B cell (primary cell): ENCODE measurements at regions not wholly inside any gene's neighbourhood (a gene's known extent, or its start where the extent isn't known, plus 50 kb on each side); places are given as distances from the start of the nearest gene placed in this dataset.

ENCODE experiments used
- ATAC-seq: fragments of 200-7000 bp; cut with Tn5 transposase; one replicate; pipeline ENCODE4 v1.10.0; 2021; ENCODE audit warnings: low read depth, mild to moderate bottlenecking, moderate number of reproducible peaks, moderate library complexity
- CTCF ChIA-PET: fragments of 350-600 bp; sonication (Branson Sonifier 250); formaldehyde crosslinking; loops from one replicate; lab custom pipeline; 2021; ENCODE audit warnings: antibody characterized with exemption, inconsistent platforms; lab: Charles Lee
- POLR2A ChIA-PET: fragments of 350-600 bp; sonication (Branson Sonifier 250); formaldehyde crosslinking; loops from one replicate; lab custom pipeline; 2021; ENCODE audit warnings: antibody characterized with exemption; lab: Charles Lee
- DNase-seq: peaks from one replicate; pipeline ENCODE4 v3.0.0; 2013
- H2AFZ ChIP-seq: 2 replicates; pipeline ENCODE4 v1.6.1; 2012; ENCODE audit warnings: mild to moderate bottlenecking, low read depth, low read length; ENCODE audit not compliant: insufficient read depth, poor library complexity, severe bottlenecking
- H3K27ac ChIP-seq, 2 donors: 1 replicate in 1 of 2; 2 replicates in 1 of 2; pipeline ENCODE4 v1.5.1; 2012 to 2013; ENCODE audit warnings: low read length in 2 of 2, mild to moderate bottlenecking in 2 of 2, moderate library complexity in 1 of 2
- H3K27me3 ChIP-seq, 4 experiments: fragments of 200-600 bp in 1 of 4; sonication (generic) in 1 of 4; replicated peaks in 1 of 4; 1 replicate in 2 of 4; 2 replicates in 2 of 4; pipeline versions ENCODE4 v1.6.1 to v1.7.0; 2013 to 2016; ENCODE audit warnings: low read length in 3 of 4, mild to moderate bottlenecking in 2 of 4, mixed read lengths in 1 of 4, moderate library complexity in 1 of 4; ENCODE audit not compliant: insufficient read depth in 4 of 4, control insufficient read depth in 3 of 4; ENCODE audit errors: control extremely low read depth in 1 of 4
- H3K36me3 ChIP-seq, 2 experiments: replicated peaks in 1 of 2; 1 replicate in 1 of 2; 2 replicates in 1 of 2; pipeline versions ENCODE4 v1.6.1 to v1.7.1; 2013; ENCODE audit warnings: low read length in 1 of 2; ENCODE audit not compliant: insufficient read depth in 2 of 2, control insufficient read depth in 1 of 2; ENCODE audit errors: control extremely low read depth in 1 of 2, extremely low read depth in 1 of 2
- H3K4me1 ChIP-seq, 2 donors: fragments of 200-600 bp in 1 of 2; sonication (generic) in 1 of 2; 1 replicate in 1 of 2; 2 replicates in 1 of 2; pipeline versions ENCODE4 v1.5.1 to v1.6.1; 2013 to 2017; ENCODE audit warnings: low read length in 2 of 2; ENCODE audit not compliant: control insufficient read depth in 2 of 2, insufficient read depth in 2 of 2
- H3K4me2 ChIP-seq: replicated peaks from 2 replicates; pipeline ENCODE3; 2012; ENCODE audit warnings: mild to moderate bottlenecking, low read depth, low read length; ENCODE audit not compliant: poor library complexity, severe bottlenecking
- H3K4me3 ChIP-seq, 5 experiments: fragments of 200-600 bp in 1 of 5; sonication (generic) in 1 of 5; 1 replicate in 3 of 5; 2 replicates in 2 of 5; pipeline versions ENCODE4 v1.5.1 to v1.7.0; 2011 to 2016; ENCODE audit warnings: low read length in 4 of 5, mild to moderate bottlenecking in 4 of 5, low read depth in 2 of 5, control low read depth in 1 of 5, moderate library complexity in 1 of 5; ENCODE audit not compliant: insufficient read depth in 1 of 5; ENCODE audit errors: control extremely low read depth in 1 of 5, extremely low read depth in 1 of 5
- H3K79me2 ChIP-seq: fragments of 200-600 bp; sonication (generic); one replicate; pipeline ENCODE4 v1.6.0; 2016; ENCODE audit warnings: low read length; ENCODE audit not compliant: control insufficient read depth, insufficient read depth
- H3K9ac ChIP-seq: fragments of 200-600 bp; sonication (generic); 2 replicates; pipeline ENCODE4 v1.6.1; 2017; ENCODE audit warnings: mild to moderate bottlenecking, low read length, moderate library complexity
- H3K9me3 ChIP-seq, 3 donors: one replicate each; pipeline versions ENCODE4 v1.6.1 to v1.7.1; 2013; ENCODE audit warnings: low read length in 2 of 3; ENCODE audit not compliant: control insufficient read depth in 2 of 3, insufficient read depth in 1 of 3; ENCODE audit errors: control extremely low read depth in 1 of 3
- H4K20me1 ChIP-seq: 2 replicates; pipeline ENCODE4 v1.6.0; 2012; ENCODE audit warnings: mild to moderate bottlenecking, low read length; ENCODE audit not compliant: insufficient read depth, control insufficient read depth, poor library complexity, severe bottlenecking
- H3K27ac Mint-ChIP-seq: one replicate; pipeline ENCODE4 v1.8.0; 2021; ENCODE audit warnings: mixed read lengths
- H3K27me3 Mint-ChIP-seq: one replicate; pipeline ENCODE4 v1.8.0; 2021; ENCODE audit warnings: mixed read lengths
- H3K4me1 Mint-ChIP-seq: one replicate; pipeline ENCODE4 v1.8.0; 2021; ENCODE audit warnings: mixed read lengths
- H3K4me3 Mint-ChIP-seq: one replicate; pipeline ENCODE4 v1.8.0; 2021; ENCODE audit warnings: mixed read lengths
- H3K9me3 Mint-ChIP-seq: one replicate; pipeline ENCODE4 v1.8.0; 2022; ENCODE audit warnings: mixed read lengths; ENCODE audit not compliant: insufficient read depth
- CTCF ChIP-seq: fragments of 200-600 bp; IDR thresholded peaks from one replicate; pipeline ENCODE4 v1.8.0; 2022; ENCODE audit warnings: antibody characterized with exemption, mild to moderate bottlenecking
- EZH2 ChIP-seq: IDR thresholded peaks from 2 replicates; pipeline ENCODE4 v1.6.1; 2012; ENCODE audit warnings: borderline replicate concordance, low read depth, mild to moderate bottlenecking, moderate library complexity, low read length; ENCODE audit not compliant: insufficient read depth, poor library complexity, severe bottlenecking
- WGBS: methylation state at CpG from one replicate; pipeline ENCODE4 v1.1.5; 2013; ENCODE audit warnings: missing lambda C conversion rate; ENCODE audit not compliant: insufficient coverage; 5-methylcytosine and 5-hydroxymethylcytosine counted together
- intact Hi-C: fragments of 100-400 bp; cut with micrococcal nuclease; formaldehyde crosslinking; loops from one replicate; pipeline ENCODE4 v1.10.0; 2022

GRCh38 chr3:112741983-112742382 is 101.0 kb upstream of the CCDC80 start:
- Histone ChIP-seq H4K20me1 (no peaks in the 10 kb centered on the region), H3K27me3 (no peaks in the 10 kb centered on the region), H3K4me2 (no peak overlapping the region), H3K36me3 (no peaks in the 10 kb centered on the region), H3K9ac (no peak overlapping the region), H3K9me3 (no peaks in the 10 kb centered on the region), H3K79me2 (no peaks in the 10 kb centered on the region), H3K27ac (no peak overlapping the region), H3K4me3 (no peak overlapping the region), H3K4me1 (peaks cover 13 to 18% of the 10 kb centered on the region in 2 donors), H2AFZ (no peak overlapping the region)
- CTCF ChIA-PET, result interaction anchor here (9.9 kb wide), 1 partner anchor 240 kb away, joined by 270 read pairs; no protein-coding TSS in a partner anchor
- H3K27me3 Mint-ChIP-seq, result no peaks in the 10 kb centered on the region
- no peak overlapping the region for H3K4me3 Mint-ChIP-seq
- POLR2A ChIA-PET, result no interaction called here
- TF ChIP-seq EZH2, result no peak
- TF ChIP-seq CTCF, result no peak
- ATAC-seq, result no peak
- no peak for DNase-seq
- no peak overlapping the region for H3K27ac Mint-ChIP-seq
- no peaks in the 10 kb centered on the region for H3K9me3 Mint-ChIP-seq
- H3K4me1 Mint-ChIP-seq, result peaks cover 31% of the 10 kb centered on the region
- intact Hi-C loops, result no loop called here

- Histone ChIP-seq H2AFZ (no peak overlapping the region), H3K9me3 (no peaks in the 10 kb centered on the region), H3K4me2 (no peak overlapping the region), H3K79me2 (no peaks in the 10 kb centered on the region), H3K27ac (no peak overlapping the region), H3K4me3 (no peak overlapping the region), H3K36me3 (no peaks in the 10 kb centered on the region), H3K27me3 (no peaks in the 10 kb centered on the region), H3K9ac (no peak overlapping the region), H4K20me1 (no peaks in the 10 kb centered on the region), H3K4me1 (peaks cover 16 to 21% of the 10 kb centered on the region in 2 donors)
- ChIA-PET POLR2A (no interaction called here), CTCF (interaction anchor here (0.6 to 9.9 kb wide), 4 partner anchors 99 to 246 kb away, joined by 3 to 270 read pairs (median 6); no protein-coding TSS in a partner anchor)
- no peaks in the 10 kb centered on the region for H3K9me3 Mint-ChIP-seq
- DNase-seq, result no peak
- intact Hi-C loops, result no loop called here
- no peaks in the 10 kb centered on the region for H3K27me3 Mint-ChIP-seq
- no peak overlapping the region for H3K4me3 Mint-ChIP-seq
- TF ChIP-seq EZH2, result no peak
- TF ChIP-seq CTCF, result no peak
- peaks cover 36% of the 10 kb centered on the region for H3K4me1 Mint-ChIP-seq
- WGBS, result no CpG with 5 or more reads among the region's 4 CpGs
- ATAC-seq, result no peak
- H3K27ac Mint-ChIP-seq, result no peak overlapping the region
These were observed 99.9 kb upstream of the CCDC80 start for GRCh38 chr3:112740835-112741234.
